GM12878 (cell line): ENCODE measurements at regions not wholly inside any gene's neighbourhood (a gene's known extent, or its start where the extent isn't known, plus 50 kb on each side); places are given as distances from the start of the nearest gene placed in this dataset.

ENCODE experiments used
- ATAC-seq: fragments of 200-7000 bp; cut with Tn5 transposase; 3 replicates; pipeline ENCODE4 v1.9.1; 2020; ENCODE audit warnings: mild to moderate bottlenecking, moderate library complexity
- BruUV-seq: library from RNA; stranded (reverse); fragments of 400-500 nt; replicated peaks from 2 replicates; lab custom pipeline; 2021; lab: Mats Ljungman, UMichigan
- CTCF ChIA-PET: fragments of 300-600 bp; sonication (Branson Sonifier 250); formaldehyde crosslinking; extraction: SDS; loops from one replicate; lab custom pipeline; 2021; ENCODE audit warnings: inconsistent platforms; lab: Yijun Ruan, JAX
- POLR2A ChIA-PET: fragments of 350-600 bp; formaldehyde crosslinking; extraction: SDS; loops from one replicate; lab custom pipeline; 2021; ENCODE audit warnings: inconsistent platforms; lab: Charles Lee
- RAD21 ChIA-PET: fragments of 300-600 bp; sonication (Branson Sonifier 250); formaldehyde crosslinking; loops from one replicate; lab custom pipeline; 2023; ENCODE audit warnings: antibody characterized with exemption; ENCODE audit not compliant: unreplicated experiment; lab: Charles Lee
- SMC1A ChIA-PET: fragments of 300-600 bp; sonication (Branson Sonifier 250); formaldehyde crosslinking; loops from one replicate; lab custom pipeline; 2023; ENCODE audit not compliant: unreplicated experiment, uncharacterized antibody; lab: Charles Lee
- DNase-seq: peaks from one replicate; pipeline ENCODE4 v3.0.0-alpha.2; 2011; ENCODE audit warnings: low read depth, low spot score
- FAIRE-seq: peaks from 3 replicates; lab custom pipeline; 2011; peaks lifted over from hg19 to GRCh38; lab: Jason Lieb, UNC
- H2AFZ ChIP-seq: 2 replicates; pipeline ENCODE4 v1.6.0; 2011; ENCODE audit warnings: low read depth, low read length, control low read depth; ENCODE audit not compliant: control insufficient read depth
- H3K27ac ChIP-seq: 2 replicates; pipeline ENCODE4 v1.5.1; 2011; ENCODE audit warnings: control low read depth; ENCODE audit not compliant: control insufficient read depth, insufficient read depth
- H3K27me3 ChIP-seq, 2 experiments: replicated peaks in 1 of 2; 2 replicates each; pipeline versions ENCODE4 v1.6.0 to v1.6.1; 2011; ENCODE audit warnings: low read length in 1 of 2; ENCODE audit not compliant: control insufficient read depth in 2 of 2, insufficient read depth in 2 of 2
- H3K36me3 ChIP-seq, 2 experiments: 2 replicates each; pipeline ENCODE4 v1.5.1; 2011; ENCODE audit warnings: low read length in 1 of 2; ENCODE audit not compliant: control insufficient read depth in 2 of 2, insufficient read depth in 2 of 2
- H3K4me1 ChIP-seq: 2 replicates; pipeline ENCODE4 v1.6.1; 2011; ENCODE audit warnings: mild to moderate bottlenecking, low read length, moderate library complexity, mixed read lengths; ENCODE audit not compliant: control insufficient read depth, insufficient read depth
- H3K4me2 ChIP-seq: 2 replicates; pipeline ENCODE4 v1.6.0; 2011; ENCODE audit warnings: control low read depth; ENCODE audit not compliant: control insufficient read depth, insufficient read depth
- H3K4me3 ChIP-seq: fragments of 200-600 bp; sonication (generic); 2 replicates; pipeline ENCODE4 v1.5.1; 2016
- H3K79me2 ChIP-seq: 2 replicates; pipeline ENCODE4 v1.6.0; 2011; ENCODE audit warnings: low read length; ENCODE audit not compliant: control insufficient read depth, insufficient read depth
- H3K9ac ChIP-seq: 2 replicates; pipeline ENCODE4 v1.8.0; 2011; ENCODE audit warnings: low read length, control low read depth, mixed read lengths; ENCODE audit not compliant: control insufficient read depth, insufficient read depth
- H3K9me3 ChIP-seq: replicated peaks from 3 replicates; pipeline ENCODE4 v1.5.1; 2011; ENCODE audit warnings: mild to moderate bottlenecking, low read length; ENCODE audit not compliant: control insufficient read depth, insufficient read depth
- H4K20me1 ChIP-seq: 2 replicates; pipeline ENCODE4 v1.6.0; 2011; ENCODE audit not compliant: control insufficient read depth, insufficient read depth
- HSF1 ChIP-seq: fragments of 150-350 bp; IDR thresholded peaks from 2 replicates; pipeline ENCODE4 v1.6.1; 2014; ENCODE audit warnings: mild to moderate bottlenecking, low read depth, low read length
- MTA2 ChIP-seq: fragments of 450-650 bp; IDR thresholded peaks from 2 replicates; pipeline ENCODE4 v1.6.1; 2016; ENCODE audit warnings: low read depth, mild to moderate bottlenecking, moderate library complexity
- NKRF ChIP-seq: fragments of 450-650 bp; conservative IDR thresholded peaks from 2 replicates; pipeline ENCODE4 v1.6.1; 2017; ENCODE audit warnings: mild to moderate bottlenecking, moderate library complexity
- PAX5 ChIP-seq: IDR thresholded peaks from 2 replicates; pipeline ENCODE4 v1.6.1; 2011; ENCODE audit warnings: low read depth, low read length, borderline replicate concordance
- WRNIP1 ChIP-seq: IDR thresholded peaks from 2 replicates; pipeline ENCODE4 v1.6.1; 2011; ENCODE audit warnings: low read depth, low read length, improper control_type of control experiment, borderline replicate concordance
- YY1 ChIP-seq: IDR thresholded peaks from 2 replicates; pipeline ENCODE4 v1.6.1; 2011; ENCODE audit warnings: low read depth, mild to moderate bottlenecking, low read length
- WGBS: methylation state at CpG from one replicate; pipeline ENCODE4 v1.1.6; 2016; ENCODE audit warnings: low lambda C conversion rate; ENCODE audit not compliant: insufficient replicate concordance, insufficient coverage; ENCODE audit errors: missing lambda C conversion rate; 5-methylcytosine and 5-hydroxymethylcytosine counted together
- in situ Hi-C: fragments of 300-500 bp; cut with MboI; formaldehyde crosslinking; loops from 9 replicates; pipeline ENCODE4 v1.14.3; 2018; ENCODE audit warnings: mixed read lengths
- intact Hi-C: fragments of 100-400 bp; cut with micrococcal nuclease; formaldehyde crosslinking; loops from one replicate; pipeline ENCODE4 v1.14.2; 2022; ENCODE audit not compliant: unreplicated experiment

DNA sequence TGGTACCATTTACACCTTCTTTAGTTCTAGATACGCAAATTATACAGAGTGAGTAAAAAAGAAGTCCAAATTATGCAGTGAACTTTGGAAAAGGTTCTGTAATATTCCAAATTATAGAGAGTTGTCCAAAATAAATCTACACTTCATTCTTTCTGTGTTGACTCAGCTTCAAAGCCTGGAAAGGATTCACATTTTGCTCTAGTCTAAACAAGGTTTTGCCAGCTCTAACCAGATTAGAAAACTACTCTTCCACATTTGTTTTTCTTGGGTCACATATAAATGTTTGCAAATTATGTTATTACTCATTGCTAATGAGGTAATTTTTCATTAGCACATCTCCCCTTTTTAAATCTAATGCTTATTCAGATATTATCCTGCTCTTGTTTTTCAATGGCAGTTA, 1562.4 kb upstream of the SEL1L start:
- Histone ChIP-seq H3K27me3 (no peaks in the 10 kb centered on the region), H2AFZ (no peak overlapping the region), H3K27ac (no peak overlapping the region), H3K4me2 (no peak overlapping the region), H3K79me2 (no peaks in the 10 kb centered on the region), H3K36me3 (no peaks in the 10 kb centered on the region), H3K4me1 (no peaks in the 10 kb centered on the region), H4K20me1 (no peaks in the 10 kb centered on the region), H3K9ac (no peak overlapping the region), H3K9me3 (no peaks in the 10 kb centered on the region), H3K4me3 (no peak overlapping the region)
- in situ Hi-C loops: no loop called here
- ChIA-PET POLR2A (no interaction called here), RAD21 (no interaction called here), CTCF (no interaction called here), SMC1A (interaction anchor here (1.1 kb wide), 1 partner anchor 16 kb away, joined by 3 read pairs; no protein-coding TSS in a partner anchor)
- FAIRE-seq: no peak
- no peak for TF ChIP-seq HSF1
- no peak for TF ChIP-seq PAX5
- no peak for TF ChIP-seq YY1
- no peak for TF ChIP-seq MTA2
- no peak for TF ChIP-seq WRNIP1
- TF ChIP-seq NKRF: no peak
- 0% methylated on average over 1 of the region's 1 CpG for whole genome bisulfite sequencing
- intact Hi-C loops: no loop called here
- DNase-seq: no peak
- no peak for ATAC-seq
- no TSS peak for BruUV-seq
